Thyroid gland (tissue), 4 donors: ENCODE measurements at regions not wholly inside any gene's neighbourhood (a gene's known extent, or its start where the extent isn't known, plus 50 kb on each side); places are given as distances from the start of the nearest gene placed in this dataset.

Experiments
- DNase-seq, 2 donors: peaks; one replicate each; pipeline ENCODE4 v3.0.0-alpha.2; 2019
- H3K27ac ChIP-seq, 3 donors: fragments of 200-600 bp; sonication (generic); 1 replicate in 2 of 3; 2 replicates in 1 of 3; pipeline ENCODE4 v1.5.1; 2016 to 2019; ENCODE audit warnings: mild to moderate bottlenecking in 1 of 3, moderate library complexity in 1 of 3
- H3K27me3 ChIP-seq: fragments of 200-600 bp; sonication (generic); one replicate; pipeline ENCODE4 v1.5.1; 2019
- H3K36me3 ChIP-seq, 2 donors: fragments of 200-600 bp; sonication (generic); one replicate each; pipeline ENCODE4 v1.5.1; 2016 to 2019
- H3K4me1 ChIP-seq, 2 donors: fragments of 200-600 bp; sonication (generic); one replicate each; pipeline ENCODE4 v1.5.1; 2017 to 2019
- H3K4me3 ChIP-seq, 3 donors: fragments of 200-600 bp; sonication (generic); replicated peaks in 1 of 3; 1 replicate in 2 of 3; 2 replicates in 1 of 3; pipeline ENCODE4 v1.5.1; 2016; ENCODE audit warnings: mild to moderate bottlenecking in 1 of 3
- H3K9me3 ChIP-seq: fragments of 200-600 bp; sonication (generic); one replicate; pipeline ENCODE4 v1.5.1; 2017
- CTCF ChIP-seq, 6 experiments: fragments of 200-600 bp in 3 of 6; fragments of 450-650 bp in 3 of 6; sonication (generic) in 3 of 6; IDR thresholded peaks; one replicate each; pipeline ENCODE4 v1.5.1; 2016 to 2019; ENCODE audit warnings: antibody characterized with exemption in 6 of 6, mild to moderate bottlenecking in 2 of 6, inconsistent platforms in 1 of 6, moderate library complexity in 1 of 6
- POLR2A ChIP-seq, 2 donors: fragments of 450-650 bp; IDR thresholded peaks; one replicate each; pipeline ENCODE4 v1.6.1; 2017; ENCODE audit warnings: antibody characterized with exemption in 2 of 2, mild to moderate bottlenecking in 2 of 2, moderate library complexity in 1 of 2
- WGBS, 2 donors: methylation state at CpG; one replicate each; pipeline ENCODE4 v1.1.5; 2017; 5-methylcytosine and 5-hydroxymethylcytosine counted together
- intact Hi-C: fragments of 100-400 bp; cut with DNase I; formaldehyde crosslinking; loops from one replicate; pipeline ENCODE4 v1.15.1; 2023

GRCh38 chr20:39890697-39891096 is 798.3 kb downstream of the MAFB start:
- DNase-seq, result no peak
- Histone ChIP-seq H3K4me1 (no peaks in the 10 kb centered on the region), H3K36me3 (no peaks in the 10 kb centered on the region), H3K27ac (no peak overlapping the region), H3K9me3 (no peaks in the 10 kb centered on the region), H3K27me3 (no peaks in the 10 kb centered on the region), H3K4me3 (no peak overlapping the region)
- 97 to 100% methylated on average over 1 of the region's 1 CpG for WGBS, 2 donors
- intact Hi-C loops, result no loop called here
- no peak for TF ChIP-seq POLR2A (IDR thresholded peaks at IDR 0.05)
- no peak for TF ChIP-seq CTCF (IDR thresholded peaks at IDR 0.05)

GRCh38 chr20:39888310-39888709 is 800.7 kb downstream of the MAFB start:
- 86% methylated on average over 2 of the region's 2 CpGs for WGBS, 2 donors
- TF ChIP-seq CTCF (IDR thresholded peaks at IDR 0.05) (no peak), POLR2A (IDR thresholded peaks at IDR 0.05) (no peak)
- intact Hi-C loops, result loop anchor here (10.0 kb wide), 1 partner anchor 806 kb away; no protein-coding TSS in a partner anchor
- Histone ChIP-seq H3K4me1 (no peaks in the 10 kb centered on the region), H3K9me3 (no peaks in the 10 kb centered on the region), H3K27ac (no peak overlapping the region), H3K4me3 (no peak overlapping the region), H3K36me3 (no peaks in the 10 kb centered on the region), H3K27me3 (no peaks in the 10 kb centered on the region)
- no peak for DNase-seq

DNA sequence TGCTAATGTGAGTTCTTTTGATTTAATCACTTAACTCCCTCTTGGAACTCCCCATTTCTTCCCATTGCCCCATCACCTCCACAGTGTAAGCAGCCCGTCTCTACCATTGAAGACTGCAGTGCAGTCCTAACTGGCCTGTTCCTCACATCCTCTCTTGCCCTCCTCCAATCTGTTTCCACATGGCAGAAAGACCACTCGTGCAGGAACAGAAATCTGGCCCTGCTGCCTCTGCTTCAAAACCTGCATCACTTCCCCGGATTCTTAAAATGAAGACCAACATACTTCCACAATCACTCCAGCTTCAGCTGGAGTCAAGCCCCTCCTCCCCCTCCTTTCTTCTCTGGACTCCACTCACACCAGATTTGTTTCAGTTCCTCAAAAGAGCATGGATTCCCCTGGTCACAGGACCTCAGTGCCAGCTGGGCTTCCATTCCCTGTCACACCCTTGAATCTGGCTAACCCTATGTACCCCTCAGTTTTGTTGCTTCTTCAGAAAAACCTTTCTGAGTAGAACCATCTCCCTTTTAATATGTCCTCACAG is 802.3 kb downstream of the MAFB start:
- 55 to 63% methylated on average over 3 of the region's 3 CpGs for WGBS, 2 donors
- H3K27ac ChIP-seq, result no peak overlapping the region

DNA sequence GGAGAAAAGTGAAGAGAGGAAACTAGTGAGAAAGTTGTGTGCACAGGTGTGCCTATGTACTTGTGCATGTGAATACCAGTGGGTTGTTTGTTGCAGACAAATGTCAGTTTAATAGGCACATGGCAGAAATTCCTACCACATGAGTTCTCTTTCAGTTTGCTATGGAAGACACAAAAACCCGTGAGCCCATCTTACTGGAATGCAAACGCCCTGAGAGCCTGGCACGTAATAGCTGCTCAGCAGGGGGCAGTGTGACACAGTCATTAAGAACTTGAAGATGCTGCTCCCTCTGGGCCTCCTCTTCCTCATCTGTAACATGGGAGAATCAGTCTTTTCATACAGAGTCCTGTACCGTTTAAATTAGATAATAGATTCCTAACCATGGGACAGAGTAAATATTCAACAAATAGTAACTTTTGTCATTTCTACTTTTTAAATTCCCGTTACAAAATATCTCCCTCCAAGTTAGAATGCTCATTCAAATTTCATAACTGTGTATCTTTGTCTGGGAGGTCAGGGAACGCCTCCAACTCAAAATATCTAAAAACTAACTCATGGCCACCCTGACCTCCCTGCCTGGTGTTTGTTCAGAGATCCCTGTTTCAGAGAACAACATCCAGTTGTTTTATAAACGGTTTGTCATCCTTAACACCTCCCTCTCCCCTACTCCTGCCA is 802.9 kb downstream of the MAFB start:
- peak; percentile 58 to 69 for DNase-seq
- no peaks in the 10 kb centered on the region for H3K36me3 ChIP-seq
- H3K4me1 ChIP-seq, result no peaks in the 10 kb centered on the region
- intact Hi-C loops, result loop anchor here (10.0 kb wide), 1 partner anchor 809 kb away; no protein-coding TSS in a partner anchor
- H3K27me3 ChIP-seq, result no peaks in the 10 kb centered on the region
- WGBS, 2 donors, result 48 to 55% methylated on average over 7 of the region's 7 CpGs
- no peak overlapping the region for H3K4me3 ChIP-seq
- no peak overlapping the region for H3K27ac ChIP-seq
- no peaks in the 10 kb centered on the region for H3K9me3 ChIP-seq
- TF ChIP-seq POLR2A (IDR thresholded peaks at IDR 0.05) (no peak), CTCF (IDR thresholded peaks at IDR 0.05) (peak in 4 of 6 experiments; percentile 43 to 59 (median 56))

More for the DNA sequence above, 802.3 kb downstream of the MAFB start:
- H3K4me1 ChIP-seq, result no peaks in the 10 kb centered on the region
- DNase-seq, result peak in 1 of 2 donors; percentile 11
- H3K27me3 ChIP-seq, result no peaks in the 10 kb centered on the region
- H3K36me3 ChIP-seq, result no peaks in the 10 kb centered on the region
- H3K4me3 ChIP-seq, result no peak overlapping the region
- no peaks in the 10 kb centered on the region for H3K9me3 ChIP-seq
- no peak for TF ChIP-seq CTCF (IDR thresholded peaks at IDR 0.05)
- no peak for TF ChIP-seq POLR2A (IDR thresholded peaks at IDR 0.05)
- intact Hi-C loops, result loop anchor here (10.0 kb wide), 1 partner anchor 808 kb away; no protein-coding TSS in a partner anchor

GRCh38 chr20:39882806-39883205 is 806.2 kb downstream of the MAFB start:
- H3K27ac ChIP-seq, result no peak overlapping the region
- no peak overlapping the region for H3K4me3 ChIP-seq
- TF ChIP-seq POLR2A (IDR thresholded peaks at IDR 0.05) (no peak), CTCF (IDR thresholded peaks at IDR 0.05) (no peak)
- WGBS, 2 donors, result 72 to 83% methylated on average over 1 of the region's 1 CpG
- no peak for DNase-seq
- no peaks in the 10 kb centered on the region for H3K27me3 ChIP-seq
- H3K36me3 ChIP-seq, result no peaks in the 10 kb centered on the region
- H3K9me3 ChIP-seq, result no peaks in the 10 kb centered on the region
- intact Hi-C loops, result loop anchor here (10.0 kb wide), 1 partner anchor 812 kb away; no protein-coding TSS in a partner anchor
- H3K4me1 ChIP-seq, result no peaks in the 10 kb centered on the region
